ENCODE measurements at regions not wholly inside any gene's neighbourhood (a gene's known extent, or its start where the extent isn't known, plus 50 kb on each side); places are given as distances from the start of the nearest gene placed in this dataset.

- ATAC-seq (no peak), FAIRE-seq (no peak), DNase-seq (ENCODE audit: low spot score) (no peak)
- intact Hi-C loops (cut with micrococcal nuclease; ENCODE audit: unreplicated experiment) (no loop called here), in situ Hi-C loops (cut with HindIII; ENCODE audit: extremely low pct_ligation_motif_present, low pct_unique_long_range_greater_than_20kb) (no loop called here)
- no peaks in the 10 kb centered on the region; a peak in 2 of 5 replicates for H3K27me3 ChIP-seq (ENCODE audit: control insufficient read depth in 1 of 2, insufficient read depth in 2 of 2, low read length in 2 of 2)
- no peak overlapping the region for H2AFZ ChIP-seq (ENCODE audit: low read length)
- TF ChIP-seq ZFP1 (CRISPR knock-in tag; IDR thresholded peaks at IDR 0.05) = no peak
- TF ChIP-seq ZNF788 (CRISPR knock-in tag; IDR thresholded peaks at IDR 0.05; ENCODE audit: borderline replicate concordance) = no peak
- TF ChIP-seq DR1 (CRISPR knock-in tag; IDR thresholded peaks at IDR 0.05) = no peak
- no peak for TF ChIP-seq ZNF510 (CRISPR knock-in tag; IDR thresholded peaks at IDR 0.05; ENCODE audit: low read depth)
- TF ChIP-seq ZNF619 (CRISPR knock-in tag; IDR thresholded peaks at IDR 0.05) = no peak
- TF ChIP-seq ZNF280D (CRISPR knock-in tag; IDR thresholded peaks at IDR 0.05) = no peak
- no peak for TF ChIP-seq ZZZ3 (CRISPR knock-in tag; IDR thresholded peaks at IDR 0.05; ENCODE audit: borderline replicate concordance)
- TF ChIP-seq ZNF296 (CRISPR knock-in tag; conservative IDR thresholded peaks at IDR 0.05) = no peak
- no peak for TF ChIP-seq SETDB1 (CRISPR knock-in tag; IDR thresholded peaks at IDR 0.05; ENCODE audit: borderline replicate concordance)
- TF ChIP-seq ZNF138 (CRISPR knock-in tag; IDR thresholded peaks at IDR 0.05; ENCODE audit: low read depth) = no peak
- TF ChIP-seq IRF9 (CRISPR knock-in tag; IDR thresholded peaks at IDR 0.05; ENCODE audit: borderline replicate concordance) = no peak
- TF ChIP-seq PBX2 (CRISPR knock-in tag; IDR thresholded peaks at IDR 0.05) = no peak
- no peak for TF ChIP-seq REPIN1 (CRISPR knock-in tag; IDR thresholded peaks at IDR 0.05; ENCODE audit: borderline replicate concordance, low read depth)
- H3K79me2 ChIP-seq (ENCODE audit: insufficient read depth, low read length) = no peaks in the 10 kb centered on the region
- CTCF ChIA-PET (ENCODE audit: low intra/inter-chr PET ratio, low total read pairs) = no interaction called here
- no peak overlapping the region for H3K27ac ChIP-seq (ENCODE audit: extremely low read length, insufficient read depth, low read length)
- no peak overlapping the region for H3K9ac ChIP-seq (ENCODE audit: insufficient read depth, low read depth, low read length)
- H4K20me1 ChIP-seq (ENCODE audit: insufficient read depth, low read length) = no peaks in the 10 kb centered on the region
- POLR2A ChIA-PET = no interaction called here
- BruUV-seq (replicated peaks) = no TSS peak
- no peaks in the 10 kb centered on the region for H3K36me3 ChIP-seq (replicated peaks in 1 of 2; ENCODE audit: control insufficient read depth in 1 of 2, insufficient read depth in 2 of 2, low read length in 2 of 2)
- no peaks in the 10 kb centered on the region for H3K9me3 ChIP-seq (ENCODE audit: low read length)
- H3K4me1 ChIP-seq (ENCODE audit: insufficient read depth, low read length) = no peaks in the 10 kb centered on the region
- no peak overlapping the region for H3K4me3 ChIP-seq (replicated peaks in 1 of 3; ENCODE audit: insufficient read depth in 1 of 3, low read depth in 2 of 3, low read length in 3 of 3)
- no peak overlapping the region for H3K4me2 ChIP-seq (ENCODE audit: low read depth, low read length)
These were observed 63.9 kb upstream of the BBX start for GRCh38 chr3:107458871-107459270.
